ENCODE measurements at regions not wholly inside any gene's neighbourhood (a gene's known extent, or its start where the extent isn't known, plus 50 kb on each side); places are given as distances from the start of the nearest gene placed in this dataset.

DNA sequence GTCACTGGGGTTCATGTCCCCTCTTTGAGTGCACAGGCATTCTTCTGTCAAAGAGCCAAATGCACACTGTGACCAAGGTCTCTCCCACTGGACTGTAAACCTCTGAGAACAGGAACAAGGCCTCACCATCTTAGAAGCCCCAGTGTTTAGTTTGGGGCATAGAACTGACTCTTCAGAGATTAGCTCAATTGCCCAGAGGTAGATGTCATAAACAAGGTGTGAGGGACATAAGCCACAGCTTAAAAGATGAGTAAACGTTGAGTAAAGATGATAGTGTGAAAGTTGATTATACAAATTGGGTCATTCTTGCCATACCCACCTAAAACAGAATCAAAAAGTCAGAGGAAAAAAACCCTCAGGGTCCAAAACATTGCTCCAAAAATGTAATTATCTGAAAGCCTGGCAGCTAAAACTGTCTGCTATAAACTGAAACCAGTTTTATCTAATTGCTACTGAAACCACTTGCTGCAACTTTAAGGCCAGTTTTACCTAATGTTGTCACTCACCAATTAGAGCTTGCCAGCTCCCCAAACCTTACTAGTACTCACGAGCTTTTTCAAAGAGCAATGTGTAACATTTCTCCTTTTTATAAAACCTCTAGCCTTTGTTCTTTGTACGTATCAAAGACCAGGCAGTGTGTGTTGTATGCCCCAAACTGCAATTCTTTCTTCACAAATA is 415.2 kb downstream of the RAP2B start:
- no peak overlapping the region for H3K27ac ChIP-seq (ENCODE audit: low read depth in 1 of 2, low read length in 2 of 2)
- no peak for ATAC-seq (ENCODE audit: poor library complexity)
- H3K36me3 ChIP-seq (ENCODE audit: insufficient read depth, low read length), result no peaks in the 10 kb centered on the region
- H3K36me3 Mint-ChIP-seq (ENCODE audit: low read depth), result no peaks in the 10 kb centered on the region
- no peaks in the 10 kb centered on the region for H3K9me3 Mint-ChIP-seq
- CTCF ChIA-PET, result no interaction called here
- H3K9me3 ChIP-seq (ENCODE audit: control insufficient read depth in 1 of 2, insufficient read depth in 1 of 2, low read length in 2 of 2), result no peaks in the 10 kb centered on the region
- H3K27me3 Mint-ChIP-seq, result no peaks in the 10 kb centered on the region
- POLR2A ChIA-PET, result no interaction called here
- TF ChIP-seq, protein P1, sequence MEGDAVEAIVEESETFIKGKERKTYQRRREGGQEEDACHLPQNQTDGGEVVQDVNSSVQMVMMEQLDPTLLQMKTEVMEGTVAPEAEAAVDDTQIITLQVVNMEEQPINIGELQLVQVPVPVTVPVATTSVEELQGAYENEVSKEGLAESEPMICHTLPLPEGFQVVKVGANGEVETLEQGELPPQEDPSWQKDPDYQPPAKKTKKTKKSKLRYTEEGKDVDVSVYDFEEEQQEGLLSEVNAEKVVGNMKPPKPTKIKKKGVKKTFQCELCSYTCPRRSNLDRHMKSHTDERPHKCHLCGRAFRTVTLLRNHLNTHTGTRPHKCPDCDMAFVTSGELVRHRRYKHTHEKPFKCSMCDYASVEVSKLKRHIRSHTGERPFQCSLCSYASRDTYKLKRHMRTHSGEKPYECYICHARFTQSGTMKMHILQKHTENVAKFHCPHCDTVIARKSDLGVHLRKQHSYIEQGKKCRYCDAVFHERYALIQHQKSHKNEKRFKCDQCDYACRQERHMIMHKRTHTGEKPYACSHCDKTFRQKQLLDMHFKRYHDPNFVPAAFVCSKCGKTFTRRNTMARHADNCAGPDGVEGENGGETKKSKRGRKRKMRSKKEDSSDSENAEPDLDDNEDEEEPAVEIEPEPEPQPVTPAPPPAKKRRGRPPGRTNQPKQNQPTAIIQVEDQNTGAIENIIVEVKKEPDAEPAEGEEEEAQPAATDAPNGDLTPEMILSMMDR (IDR thresholded peaks at IDR 0.05), result no peak
- intact Hi-C loops (cut with DNase I, micrococcal nuclease), result no loop called here
- H3K4me1 ChIP-seq (ENCODE audit: insufficient read depth, low read length), result no peaks in the 10 kb centered on the region
- H3K4me3 Mint-ChIP-seq, result no peak overlapping the region
- H3K27me3 ChIP-seq (ENCODE audit: control insufficient read depth in 1 of 2, insufficient read depth in 2 of 2, low read length in 2 of 2), result no peaks in the 10 kb centered on the region
- no peak overlapping the region for H3K4me3 ChIP-seq (ENCODE audit: low read length)
- no peak for DNase-seq
- H3K4me1 Mint-ChIP-seq (ENCODE audit: low read depth), result no peaks in the 10 kb centered on the region
- no peak overlapping the region for H3K27ac Mint-ChIP-seq

GRCh38 chr3:153578046-153578445 is 416.0 kb downstream of the RAP2B start:
- Mint-ChIP-seq H3K4me1 (ENCODE audit: low read depth) (no peaks in the 10 kb centered on the region), H3K9me3 (no peaks in the 10 kb centered on the region), H3K36me3 (ENCODE audit: low read depth) (no peaks in the 10 kb centered on the region), H3K27me3 (no peaks in the 10 kb centered on the region), H3K4me3 (no peak overlapping the region), H3K27ac (no peak overlapping the region)
- H3K36me3 ChIP-seq (ENCODE audit: insufficient read depth, low read length), result no peaks in the 10 kb centered on the region
- H3K27ac ChIP-seq (ENCODE audit: low read depth in 1 of 2, low read length in 2 of 2), result no peak overlapping the region
- CTCF ChIA-PET, result no interaction called here
- H3K27me3 ChIP-seq (ENCODE audit: control insufficient read depth in 1 of 2, insufficient read depth in 2 of 2, low read length in 2 of 2), result no peaks in the 10 kb centered on the region
- POLR2A ChIA-PET, result no interaction called here
- no peak overlapping the region for H3K4me3 ChIP-seq (ENCODE audit: low read length)
- TF ChIP-seq, protein P1 (IDR thresholded peaks at IDR 0.05), result no peak
- no peaks in the 10 kb centered on the region for H3K9me3 ChIP-seq (ENCODE audit: control insufficient read depth in 1 of 2, insufficient read depth in 1 of 2, low read length in 2 of 2)
- DNase-seq, result no peak
- H3K4me1 ChIP-seq (ENCODE audit: insufficient read depth, low read length), result no peaks in the 10 kb centered on the region
- intact Hi-C loops (cut with DNase I, micrococcal nuclease), result no loop called here
- no peak for ATAC-seq (ENCODE audit: poor library complexity)

DNA sequence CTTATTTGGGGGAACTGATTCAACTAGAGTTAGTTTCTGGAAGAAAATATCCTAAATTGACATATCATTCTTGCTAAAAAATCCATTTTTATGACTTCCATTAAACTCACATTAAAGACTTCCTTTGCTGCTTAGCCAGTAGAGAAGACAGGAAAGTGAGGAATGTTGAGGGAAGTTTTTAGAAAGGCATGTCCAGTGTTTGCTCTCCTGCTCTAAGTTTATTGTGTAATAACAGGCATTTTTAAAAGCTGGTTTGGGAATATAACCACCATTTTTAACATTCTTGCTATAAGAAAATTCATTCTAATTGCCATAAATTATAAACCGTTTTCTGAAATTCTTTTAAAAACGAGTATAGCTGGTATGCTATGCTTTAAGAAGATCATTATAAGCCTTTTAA is 428.0 kb downstream of the RAP2B start:
- no peaks in the 10 kb centered on the region for H3K4me1 ChIP-seq (ENCODE audit: insufficient read depth, low read length)
- no peaks in the 10 kb centered on the region for H3K36me3 Mint-ChIP-seq (ENCODE audit: low read depth)
- no peak overlapping the region for H3K4me3 Mint-ChIP-seq
- ATAC-seq (ENCODE audit: poor library complexity), result no peak
- intact Hi-C loops (cut with DNase I, micrococcal nuclease), result loop anchor here in 1 of 2 experiments (10.0 kb wide), 1 partner anchor 425 kb away; the partner anchor contains the start of gene RAP2B
- H3K27ac ChIP-seq (ENCODE audit: low read depth in 1 of 2, low read length in 2 of 2), result no peak overlapping the region
- H3K36me3 ChIP-seq (ENCODE audit: insufficient read depth, low read length), result no peaks in the 10 kb centered on the region
- H3K4me3 ChIP-seq (ENCODE audit: low read length), result no peak overlapping the region
- no peaks in the 10 kb centered on the region for H3K27me3 Mint-ChIP-seq
- H3K27me3 ChIP-seq (ENCODE audit: control insufficient read depth in 1 of 2, insufficient read depth in 2 of 2, low read length in 2 of 2), result no peaks in the 10 kb centered on the region
- H3K9me3 ChIP-seq (ENCODE audit: control insufficient read depth in 1 of 2, insufficient read depth in 1 of 2, low read length in 2 of 2), result no peaks in the 10 kb centered on the region
- no peak for DNase-seq
- POLR2A ChIA-PET, result no interaction called here
- peaks cover 3% of the 10 kb centered on the region for H3K9me3 Mint-ChIP-seq
- CTCF ChIA-PET, result interaction anchor here (1.2 kb wide), 1 partner anchor 32 kb away, joined by 3 read pairs; no protein-coding TSS in a partner anchor
- H3K27ac Mint-ChIP-seq, result no peak overlapping the region
- H3K4me1 Mint-ChIP-seq (ENCODE audit: low read depth), result peaks cover 5% of the 10 kb centered on the region
- TF ChIP-seq, protein P1 (IDR thresholded peaks at IDR 0.05), result no peak
